ENCODE measurements at regions not wholly inside any gene's neighbourhood (a gene's known extent, or its start where the extent isn't known, plus 50 kb on each side); places are given as distances from the start of the nearest gene placed in this dataset.

- TF ChIP-seq, protein P1, sequence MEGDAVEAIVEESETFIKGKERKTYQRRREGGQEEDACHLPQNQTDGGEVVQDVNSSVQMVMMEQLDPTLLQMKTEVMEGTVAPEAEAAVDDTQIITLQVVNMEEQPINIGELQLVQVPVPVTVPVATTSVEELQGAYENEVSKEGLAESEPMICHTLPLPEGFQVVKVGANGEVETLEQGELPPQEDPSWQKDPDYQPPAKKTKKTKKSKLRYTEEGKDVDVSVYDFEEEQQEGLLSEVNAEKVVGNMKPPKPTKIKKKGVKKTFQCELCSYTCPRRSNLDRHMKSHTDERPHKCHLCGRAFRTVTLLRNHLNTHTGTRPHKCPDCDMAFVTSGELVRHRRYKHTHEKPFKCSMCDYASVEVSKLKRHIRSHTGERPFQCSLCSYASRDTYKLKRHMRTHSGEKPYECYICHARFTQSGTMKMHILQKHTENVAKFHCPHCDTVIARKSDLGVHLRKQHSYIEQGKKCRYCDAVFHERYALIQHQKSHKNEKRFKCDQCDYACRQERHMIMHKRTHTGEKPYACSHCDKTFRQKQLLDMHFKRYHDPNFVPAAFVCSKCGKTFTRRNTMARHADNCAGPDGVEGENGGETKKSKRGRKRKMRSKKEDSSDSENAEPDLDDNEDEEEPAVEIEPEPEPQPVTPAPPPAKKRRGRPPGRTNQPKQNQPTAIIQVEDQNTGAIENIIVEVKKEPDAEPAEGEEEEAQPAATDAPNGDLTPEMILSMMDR (conservative IDR thresholded peaks at IDR 0.05), result no peak
- no peak for TF ChIP-seq EZH2 (IDR thresholded peaks at IDR 0.05; ENCODE audit: low read depth)
These were observed 207.3 kb upstream of the CLNK start for GRCh38 chr4:10891866-10892265.
